Common myeloid progenitor, CD34-positive (primary cell): ENCODE measurements at regions not wholly inside any gene's neighbourhood (a gene's known extent, or its start where the extent isn't known, plus 50 kb on each side); places are given as distances from the start of the nearest gene placed in this dataset.

Experiments used
- CTCF ChIA-PET: fragments of 350-600 bp; sonication (Branson Sonifier 250); formaldehyde crosslinking; loops from one replicate; lab custom pipeline; 2021; ENCODE audit warnings: antibody characterized with exemption; lab: Charles Lee
- POLR2A ChIA-PET: fragments of 350-600 bp; sonication (Branson Sonifier 250); formaldehyde crosslinking; loops from one replicate; lab custom pipeline; 2021; ENCODE audit warnings: antibody characterized with exemption; lab: Charles Lee
- DNase-seq, 3 donors: peaks; one replicate each; pipeline versions ENCODE4 v3.0.0 to v3.0.0-alpha.2; 2013
- H3K27ac ChIP-seq, 2 experiments: 1 replicate in 1 of 2; 2 replicates in 1 of 2; pipeline ENCODE4 v1.7.0; 2013; ENCODE audit warnings: inconsistent platforms in 2 of 2, low read length in 2 of 2, mild to moderate bottlenecking in 2 of 2, low read depth in 1 of 2, moderate library complexity in 1 of 2; ENCODE audit not compliant: severe bottlenecking in 2 of 2, insufficient read depth in 1 of 2, poor library complexity in 1 of 2
- H3K27me3 ChIP-seq, 5 experiments: replicated peaks in 2 of 5; 1 replicate in 3 of 5; 2 replicates in 2 of 5; pipeline versions ENCODE4 v1.6.1 to v1.7.0; 2013; ENCODE audit warnings: low read length in 4 of 5, mild to moderate bottlenecking in 2 of 5, moderate library complexity in 2 of 5, inconsistent platforms in 1 of 5; ENCODE audit not compliant: insufficient read depth in 5 of 5, control insufficient read depth in 4 of 5
- H3K36me3 ChIP-seq, 4 experiments: 1 replicate in 2 of 4; 2 replicates in 2 of 4; pipeline versions ENCODE4 v1.6.1 to v1.7.0; 2013; ENCODE audit warnings: low read length in 3 of 4, control low read depth in 1 of 4, mild to moderate bottlenecking in 1 of 4; ENCODE audit not compliant: control insufficient read depth in 4 of 4, insufficient read depth in 4 of 4
- H3K4me1 ChIP-seq, 4 experiments: 1 replicate in 3 of 4; 2 replicates in 1 of 4; pipeline versions ENCODE4 v1.6.1 to v1.7.1; 2013; ENCODE audit warnings: low read length in 3 of 4, mild to moderate bottlenecking in 3 of 4, control low read depth in 1 of 4, inconsistent platforms in 1 of 4, moderate library complexity in 1 of 4; ENCODE audit not compliant: control insufficient read depth in 4 of 4, insufficient read depth in 4 of 4; ENCODE audit errors: control extremely low read depth in 1 of 4
- H3K4me3 ChIP-seq, 7 experiments: 1 replicate in 4 of 7; 2 replicates in 3 of 7; pipeline versions ENCODE4 v1.5.1 to v1.7.0; 2013; ENCODE audit warnings: mild to moderate bottlenecking in 7 of 7, low read length in 6 of 7, moderate library complexity in 6 of 7, inconsistent platforms in 2 of 7, low read depth in 2 of 7, control low read depth in 1 of 7; ENCODE audit not compliant: insufficient read depth in 4 of 7, control insufficient read depth in 1 of 7; ENCODE audit errors: extremely low read depth in 1 of 7
- H3K9me3 ChIP-seq, 5 experiments: 1 replicate in 4 of 5; 2 replicates in 1 of 5; pipeline versions ENCODE4 v1.6.1 to v1.7.1; 2013; ENCODE audit warnings: low read length in 4 of 5, mild to moderate bottlenecking in 2 of 5, inconsistent platforms in 1 of 5, low read depth in 1 of 5, moderate library complexity in 1 of 5; ENCODE audit not compliant: control insufficient read depth in 4 of 5, insufficient read depth in 2 of 5; ENCODE audit errors: control extremely low read depth in 1 of 5
- WGBS: methylation state at CpG from one replicate; pipeline ENCODE4 v1.1.5; 2013; ENCODE audit not compliant: insufficient coverage; 5-methylcytosine and 5-hydroxymethylcytosine counted together

DNA sequence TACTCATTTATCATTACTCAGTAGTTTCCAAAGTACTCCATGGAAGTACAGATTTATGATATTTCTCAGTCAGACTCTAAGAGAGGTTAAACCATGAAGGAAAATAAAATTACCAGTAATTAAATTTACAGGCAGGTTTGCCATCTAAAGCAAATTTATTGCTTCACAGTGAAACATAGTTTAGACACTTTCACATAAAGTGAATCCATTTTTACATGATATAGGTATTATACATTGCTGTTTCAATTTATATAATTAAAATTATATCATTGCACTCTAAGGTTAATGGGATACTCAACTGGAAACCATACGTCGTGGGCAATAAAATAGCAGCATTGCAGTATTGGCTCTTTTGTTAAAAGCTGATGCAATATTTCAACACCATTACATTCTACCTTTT lies 202.8 kb downstream of the SLIT2 start:
- ChIA-PET POLR2A (no interaction called here), CTCF (interaction anchor here (0.6 kb wide), 1 partner anchor 310 kb away, joined by 3 read pairs; no protein-coding TSS in a partner anchor)
- DNase-seq: no peak
- no CpG with 5 or more reads among the region's 2 CpGs for WGBS
- Histone ChIP-seq H3K36me3 (no peaks in the 10 kb centered on the region), H3K27ac (no peak overlapping the region), H3K4me3 (no peak overlapping the region), H3K4me1 (no peaks in the 10 kb centered on the region), H3K9me3 (no peaks in the 10 kb centered on the region), H3K27me3 (peaks cover 0 to 6% (median 2%) of the 10 kb centered on the region in 5 experiments)

GRCh38 chr4:20456407-20456806 lies 204.7 kb downstream of the SLIT2 start:
- Histone ChIP-seq H3K27me3 (peaks cover 0 to 6% (median 0%) of the 10 kb centered on the region in 5 experiments), H3K4me3 (no peak overlapping the region), H3K36me3 (no peaks in the 10 kb centered on the region), H3K9me3 (no peaks in the 10 kb centered on the region), H3K27ac (no peak overlapping the region), H3K4me1 (no peaks in the 10 kb centered on the region)
- CTCF ChIA-PET: no interaction called here
- POLR2A ChIA-PET: no interaction called here
- DNase-seq: no peak

DNA sequence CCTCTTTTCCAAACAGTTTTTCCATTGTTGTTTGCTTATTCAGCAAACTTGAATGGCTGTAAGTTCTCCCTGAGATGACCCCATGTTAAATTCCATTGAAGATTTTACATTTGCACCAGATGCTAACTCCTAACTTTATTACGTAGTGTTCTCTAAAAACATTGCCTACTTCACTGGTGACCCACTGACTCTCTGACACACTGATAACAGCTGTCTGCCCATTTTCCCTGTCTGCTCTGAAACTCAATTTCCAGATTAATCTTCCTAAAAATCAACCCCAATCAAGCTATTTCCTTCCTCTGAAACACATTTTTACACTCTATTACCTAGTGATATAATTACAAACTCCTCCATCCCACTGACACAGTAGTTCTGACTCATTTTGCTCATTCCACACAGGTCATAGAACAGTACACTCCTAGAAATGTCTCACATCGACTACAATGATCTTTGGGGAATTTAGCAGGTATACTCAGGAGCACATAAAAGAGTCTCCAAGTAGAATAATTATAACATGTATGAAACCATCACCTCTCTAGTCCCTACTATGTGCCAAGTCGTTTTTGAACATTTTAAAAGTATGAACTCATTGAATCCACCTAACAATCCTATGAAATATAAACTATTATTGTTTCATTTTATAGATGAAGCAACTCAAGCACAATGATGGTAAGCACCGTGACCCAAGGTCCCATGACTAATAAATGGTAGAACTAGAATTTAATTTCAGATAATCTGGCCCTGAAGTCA lies 210.9 kb downstream of the SLIT2 start:
- no peak for DNase-seq
- Histone ChIP-seq H3K36me3 (no peaks in the 10 kb centered on the region), H3K4me1 (no peaks in the 10 kb centered on the region), H3K27ac (no peak overlapping the region), H3K4me3 (no peak overlapping the region), H3K9me3 (no peaks in the 10 kb centered on the region), H3K27me3 (no peaks in the 10 kb centered on the region)
- 94% methylated on average over 2 of the region's 4 CpGs for WGBS
- ChIA-PET CTCF (no interaction called here), POLR2A (no interaction called here)

DNA sequence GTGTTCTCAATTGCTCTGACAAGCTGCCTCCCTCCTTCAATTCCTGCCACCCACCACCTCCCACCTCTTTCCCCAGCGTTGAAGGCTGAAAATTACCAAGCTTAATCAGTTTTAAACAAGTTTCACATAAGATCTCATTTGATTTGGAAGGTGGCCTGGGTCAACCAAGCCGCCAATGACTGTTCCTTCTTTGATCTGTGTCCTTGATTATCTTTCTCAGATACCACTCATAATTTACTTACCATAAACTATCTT lies 211.4 kb downstream of the SLIT2 start:
- ChIA-PET POLR2A (no interaction called here), CTCF (no interaction called here)
- DNase-seq: no peak
- no peak overlapping the region for H3K4me3 ChIP-seq
- no peaks in the 10 kb centered on the region for H3K9me3 ChIP-seq
- no peak overlapping the region for H3K27ac ChIP-seq
- H3K4me1 ChIP-seq: no peaks in the 10 kb centered on the region
- H3K27me3 ChIP-seq: no peaks in the 10 kb centered on the region
- 80% methylated on average over 1 of the region's 2 CpGs for WGBS
- H3K36me3 ChIP-seq: no peaks in the 10 kb centered on the region

- Histone ChIP-seq H3K27me3 (no peaks in the 10 kb centered on the region), H3K27ac (no peak overlapping the region), H3K36me3 (no peaks in the 10 kb centered on the region), H3K4me1 (no peaks in the 10 kb centered on the region), H3K4me3 (no peak overlapping the region), H3K9me3 (no peaks in the 10 kb centered on the region)
- ChIA-PET CTCF (no interaction called here), POLR2A (no interaction called here)
- DNase-seq: no peak
- WGBS: 86% methylated on average over 3 of the region's 5 CpGs
These were observed 212.7 kb downstream of the SLIT2 start for GRCh38 chr4:20464381-20464780.

DNA sequence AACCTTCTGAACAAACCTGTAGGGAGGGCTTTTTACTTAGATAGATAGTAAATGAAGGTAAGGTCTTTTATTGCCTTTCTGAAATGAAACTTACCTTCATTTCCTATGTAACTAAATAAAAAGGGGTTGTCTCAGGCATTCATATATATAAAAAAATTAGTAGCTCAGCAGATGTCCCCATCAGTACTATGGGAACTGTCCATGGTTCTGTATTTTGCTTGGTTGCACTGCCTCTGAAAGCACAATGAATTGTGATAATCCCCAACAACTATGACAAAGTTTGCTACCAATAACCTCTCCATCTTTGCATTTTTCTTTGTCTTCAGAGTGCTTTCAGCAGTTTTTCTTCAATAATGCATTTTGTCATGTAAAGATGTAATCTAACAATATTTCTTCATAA lies 222.4 kb downstream of the SLIT2 start:
- no peaks in the 10 kb centered on the region for H3K36me3 ChIP-seq
- ChIA-PET CTCF (no interaction called here), POLR2A (no interaction called here)
- H3K9me3 ChIP-seq: peaks cover 0 to 1% (median 0%) of the 10 kb centered on the region in 5 experiments
- peaks cover 0 to 3% (median 0%) of the 10 kb centered on the region in 5 experiments for H3K27me3 ChIP-seq
- peak in 2 of 3 donors; percentile 4 to 5 for DNase-seq
- no peaks in the 10 kb centered on the region for H3K4me1 ChIP-seq
- no peak overlapping the region for H3K4me3 ChIP-seq
- H3K27ac ChIP-seq: no peak overlapping the region

DNA sequence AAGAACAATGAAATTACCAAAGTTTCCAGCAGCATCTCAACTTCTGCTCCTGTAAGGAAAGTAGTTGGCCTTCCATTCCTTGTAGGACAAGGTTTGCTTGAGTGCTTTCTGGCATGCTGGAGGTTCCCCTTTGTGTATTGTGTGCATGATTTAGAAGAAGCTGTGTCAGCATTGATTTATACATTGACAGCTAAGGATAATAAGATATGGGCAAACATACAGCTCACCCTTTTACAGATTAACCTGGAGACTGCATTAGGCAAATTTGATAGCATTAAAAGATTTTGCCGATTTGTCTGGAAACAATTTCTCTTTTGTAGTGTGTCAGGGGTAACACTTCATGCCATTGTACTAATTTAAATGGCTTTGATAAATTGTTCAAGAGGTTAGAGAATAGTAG lies 221.8 kb upstream of the PACRGL start:
- Histone ChIP-seq H3K27me3 (peaks cover 0 to 3% (median 0%) of the 10 kb centered on the region in 5 experiments), H3K4me3 (no peak overlapping the region), H3K36me3 (no peaks in the 10 kb centered on the region), H3K4me1 (no peaks in the 10 kb centered on the region), H3K9me3 (peaks cover 0 to 1% (median 0%) of the 10 kb centered on the region in 5 experiments), H3K27ac (no peak overlapping the region)
- CTCF ChIA-PET: no interaction called here
- no CpG with 5 or more reads among the region's 1 CpG for WGBS
- POLR2A ChIA-PET: no interaction called here
- no peak for DNase-seq
